ENCODE measurements at regions not wholly inside any gene's neighbourhood (a gene's known extent, or its start where the extent isn't known, plus 50 kb on each side); places are given as distances from the start of the nearest gene placed in this dataset.
"Not testable (repeated sequence)": the region's sequence is repeated elsewhere in the genome, so short reads cannot be mapped to it uniquely, and the experiment has no call there.

DNA sequence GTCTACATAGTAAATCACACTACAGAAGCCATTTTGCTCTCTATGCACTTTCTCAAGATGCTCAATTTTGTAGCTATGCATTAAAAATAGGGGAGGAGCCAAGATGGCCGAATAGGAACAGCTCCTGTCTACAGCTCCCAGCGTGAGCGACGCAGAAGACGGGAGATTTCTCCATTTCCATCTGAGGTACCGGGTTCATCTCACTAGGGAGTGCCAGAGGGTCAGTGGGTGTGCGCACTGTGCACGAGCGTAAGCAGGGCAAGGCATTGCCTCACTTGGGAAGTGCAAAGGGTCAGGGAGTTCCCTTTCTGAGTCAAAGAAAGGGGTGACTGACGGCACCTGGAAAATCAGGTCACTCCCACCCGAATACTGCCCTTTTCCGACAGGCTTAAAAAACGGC is 699.8 kb downstream of the XPNPEP1 start:
- not testable (repeated sequence) for H3K9ac ChIP-seq (ENCODE audit: low read length); H3K36me3 ChIP-seq (ENCODE audit: low read length); H3K9me2 ChIP-seq (replicated peaks; ENCODE audit: insufficient read depth, low read length); H2AFZ ChIP-seq (ENCODE audit: low read depth, low read length, severe bottlenecking); H3K9me3 ChIP-seq (ENCODE audit: insufficient read depth, low read length); H3K27me3 ChIP-seq (ENCODE audit: low read length); H3K79me2 ChIP-seq (ENCODE audit: insufficient read depth, low read length); H4K20me1 ChIP-seq (ENCODE audit: low read depth, low read length); H3K27ac ChIP-seq (ENCODE audit: low read depth, low read length); H3K4me3 ChIP-seq (ENCODE audit: insufficient read depth, low read length, poor library complexity, severe bottlenecking); H3K4me2 ChIP-seq (ENCODE audit: low read depth, low read length, poor library complexity, severe bottlenecking); H3F3A ChIP-seq (ENCODE audit: insufficient read depth)

GRCh38 chr10:109219935-109220605 is 703.2 kb downstream of the XPNPEP1 start:
- Histone ChIP-seq H3K4me3 (ENCODE audit: insufficient read depth, low read length, poor library complexity, severe bottlenecking) (no peak overlapping the region), H4K20me1 (ENCODE audit: low read depth, low read length) (no peaks in the 10 kb centered on the region), H3K9ac (ENCODE audit: low read length) (no peak overlapping the region), H3K9me3 (ENCODE audit: insufficient read depth, low read length) (no peaks in the 10 kb centered on the region), H3K36me3 (ENCODE audit: low read length) (no peaks in the 10 kb centered on the region), H2AFZ (ENCODE audit: low read depth, low read length, severe bottlenecking) (no peak overlapping the region), H3K79me2 (ENCODE audit: insufficient read depth, low read length) (no peaks in the 10 kb centered on the region), H3K9me2 (replicated peaks; ENCODE audit: insufficient read depth, low read length) (no peaks in the 10 kb centered on the region), H3K4me2 (ENCODE audit: low read depth, low read length, poor library complexity, severe bottlenecking) (no peak overlapping the region), H3K27ac (ENCODE audit: low read depth, low read length) (no peak overlapping the region), H3F3A (ENCODE audit: insufficient read depth) (no peaks in the 10 kb centered on the region), H3K27me3 (ENCODE audit: low read length) (no peaks in the 10 kb centered on the region)
- no peak for TF ChIP-seq CTCF (IDR thresholded peaks at IDR 0.05; ENCODE audit: insufficient read depth, low read length, poor library complexity, severe bottlenecking)
- no peak for TF ChIP-seq EZH2phosphoT487 (conservative IDR thresholded peaks at IDR 0.05; ENCODE audit: low read length)

DNA sequence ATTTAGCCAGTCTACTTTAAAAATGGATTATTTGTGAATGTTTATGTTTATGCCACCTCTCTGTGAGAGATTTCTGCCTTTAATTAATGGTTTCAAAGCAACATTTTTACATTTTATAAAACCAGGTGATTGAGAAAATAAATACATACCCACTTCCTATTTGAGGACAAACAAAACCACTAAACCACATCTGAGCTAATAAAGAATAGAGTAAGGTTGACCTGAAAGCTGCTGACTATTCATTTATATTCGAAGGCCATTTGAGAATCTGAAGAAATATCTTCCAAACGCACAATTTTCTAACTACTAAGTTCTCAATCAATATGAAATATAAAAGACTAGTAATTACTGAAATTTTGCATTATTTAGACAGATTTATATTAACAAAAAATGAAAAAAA is 705.1 kb downstream of the XPNPEP1 start:
- Histone ChIP-seq H2AFZ (ENCODE audit: low read depth, low read length, severe bottlenecking) (no peak overlapping the region), H3K9me3 (ENCODE audit: insufficient read depth, low read length) (no peaks in the 10 kb centered on the region), H3K4me3 (ENCODE audit: insufficient read depth, low read length, poor library complexity, severe bottlenecking) (no peak overlapping the region), H3F3A (ENCODE audit: insufficient read depth) (no peaks in the 10 kb centered on the region), H3K27me3 (ENCODE audit: low read length) (no peaks in the 10 kb centered on the region), H3K9me2 (replicated peaks; ENCODE audit: insufficient read depth, low read length) (no peaks in the 10 kb centered on the region), H3K36me3 (ENCODE audit: low read length) (no peaks in the 10 kb centered on the region), H3K79me2 (ENCODE audit: insufficient read depth, low read length) (no peaks in the 10 kb centered on the region), H4K20me1 (ENCODE audit: low read depth, low read length) (no peaks in the 10 kb centered on the region), H3K27ac (ENCODE audit: low read depth, low read length) (no peak overlapping the region), H3K9ac (ENCODE audit: low read length) (no peak overlapping the region), H3K4me2 (ENCODE audit: low read depth, low read length, poor library complexity, severe bottlenecking) (no peak overlapping the region)
- no peak for TF ChIP-seq EZH2phosphoT487 (conservative IDR thresholded peaks at IDR 0.05; ENCODE audit: low read length)
- no peak for TF ChIP-seq CTCF (IDR thresholded peaks at IDR 0.05; ENCODE audit: insufficient read depth, low read length, poor library complexity, severe bottlenecking)

DNA sequence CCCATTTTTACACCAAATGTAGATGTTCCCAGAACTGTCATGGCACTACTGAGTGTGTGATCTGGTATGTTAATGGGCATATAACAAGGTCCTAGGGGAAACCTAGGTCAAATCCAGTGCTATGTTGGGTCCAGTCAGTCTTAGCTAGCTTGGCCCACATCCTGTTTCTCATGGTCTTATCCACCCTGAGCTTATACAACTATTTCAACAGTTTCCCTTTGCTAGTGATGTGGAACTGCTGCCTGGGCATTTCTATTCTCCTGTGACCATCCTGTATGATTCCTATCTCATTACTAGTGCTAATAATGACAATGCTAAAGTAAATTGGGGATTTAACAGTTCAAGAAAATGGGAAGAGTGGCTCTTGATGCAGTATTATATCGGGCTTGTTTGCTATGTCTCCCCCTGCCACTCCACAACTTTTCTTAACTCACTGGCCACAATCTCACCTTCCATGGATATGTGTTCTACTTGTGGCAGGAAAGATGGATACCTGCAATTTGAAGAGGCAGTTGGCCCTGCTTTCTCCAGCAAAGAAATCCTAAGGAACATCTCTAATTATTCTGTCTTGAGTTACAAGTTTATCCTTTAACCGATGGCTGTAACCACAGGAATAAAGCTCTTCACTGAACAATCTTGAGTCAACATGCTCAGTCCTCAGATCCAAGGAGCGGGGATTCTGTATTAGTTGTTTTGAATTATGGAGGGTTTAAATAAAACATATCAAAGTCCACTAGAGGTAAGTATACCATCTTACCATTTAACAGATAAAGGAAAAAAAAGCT is 707.8 kb downstream of the XPNPEP1 start:
- Histone ChIP-seq H3K4me2 (ENCODE audit: low read depth, low read length, poor library complexity, severe bottlenecking) (no peak overlapping the region), H4K20me1 (ENCODE audit: low read depth, low read length) (no peaks in the 10 kb centered on the region), H3K9me2 (replicated peaks; ENCODE audit: insufficient read depth, low read length) (no peaks in the 10 kb centered on the region), H3K79me2 (ENCODE audit: insufficient read depth, low read length) (no peaks in the 10 kb centered on the region), H3F3A (ENCODE audit: insufficient read depth) (no peaks in the 10 kb centered on the region), H2AFZ (ENCODE audit: low read depth, low read length, severe bottlenecking) (no peak overlapping the region), H3K9ac (ENCODE audit: low read length) (no peak overlapping the region), H3K27ac (ENCODE audit: low read depth, low read length) (no peak overlapping the region), H3K36me3 (ENCODE audit: low read length) (no peaks in the 10 kb centered on the region), H3K9me3 (ENCODE audit: insufficient read depth, low read length) (no peaks in the 10 kb centered on the region), H3K4me3 (ENCODE audit: insufficient read depth, low read length, poor library complexity, severe bottlenecking) (no peak overlapping the region), H3K27me3 (ENCODE audit: low read length) (no peaks in the 10 kb centered on the region)
- TF ChIP-seq EZH2phosphoT487 (conservative IDR thresholded peaks at IDR 0.05; ENCODE audit: low read length): no peak

DNA sequence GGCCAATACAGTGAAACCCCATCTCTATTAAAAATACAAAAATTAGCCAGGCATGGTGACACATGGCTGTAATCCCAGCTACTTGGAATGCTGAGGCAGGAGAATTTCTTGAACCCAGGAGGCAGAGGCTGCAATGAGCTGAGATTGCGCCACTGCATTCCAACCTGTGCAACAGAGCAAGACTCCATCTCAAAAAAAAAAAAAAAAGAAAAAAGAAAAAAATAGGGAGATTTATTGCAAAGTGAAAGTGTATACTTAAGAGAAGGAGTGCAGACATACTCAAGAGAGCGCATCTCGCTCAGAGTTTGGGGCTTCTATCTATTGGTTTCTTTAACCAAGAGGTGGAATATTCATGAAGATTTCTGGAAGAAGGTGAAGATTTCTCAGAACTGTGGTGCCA is 708.4 kb downstream of the XPNPEP1 start:
- H2AFZ ChIP-seq (ENCODE audit: low read depth, low read length, severe bottlenecking); H3K27ac ChIP-seq (ENCODE audit: low read depth, low read length): not testable (repeated sequence)

More for the DNA sequence above, 708.4 kb downstream of the XPNPEP1 start:
- not testable (repeated sequence) for H3K9me2 ChIP-seq (replicated peaks; ENCODE audit: insufficient read depth, low read length); H3K36me3 ChIP-seq (ENCODE audit: low read length); H3F3A ChIP-seq (ENCODE audit: insufficient read depth); H3K9me3 ChIP-seq (ENCODE audit: insufficient read depth, low read length); H3K4me2 ChIP-seq (ENCODE audit: low read depth, low read length, poor library complexity, severe bottlenecking); H3K4me3 ChIP-seq (ENCODE audit: insufficient read depth, low read length, poor library complexity, severe bottlenecking); H3K79me2 ChIP-seq (ENCODE audit: insufficient read depth, low read length); H4K20me1 ChIP-seq (ENCODE audit: low read depth, low read length); H3K9ac ChIP-seq (ENCODE audit: low read length); H3K27me3 ChIP-seq (ENCODE audit: low read length)
